ENCODE measurements at regions not wholly inside any gene's neighbourhood (a gene's known extent, or its start where the extent isn't known, plus 50 kb on each side); places are given as distances from the start of the nearest gene placed in this dataset.

DNA sequence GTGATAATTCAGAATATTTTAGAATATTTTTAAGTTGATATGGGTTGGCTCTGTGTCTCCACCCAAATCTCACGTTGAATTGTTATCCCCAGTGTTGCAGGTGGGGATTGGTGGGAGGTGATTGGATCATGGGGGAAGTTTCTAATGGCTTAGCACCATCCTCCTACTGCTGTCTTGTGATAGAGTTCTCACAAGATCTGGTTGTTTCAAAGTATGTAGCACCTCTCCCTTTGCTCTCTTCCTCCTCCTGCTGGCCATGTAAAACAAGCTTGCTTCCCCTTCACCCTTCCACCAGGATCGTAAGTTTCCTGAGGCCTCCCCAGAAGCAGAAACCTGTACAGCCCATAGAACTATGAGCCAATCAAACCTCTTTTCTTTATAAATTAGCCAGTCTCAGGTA, 214.6 kb upstream of the C9orf72 start:
- H3K27ac ChIP-seq (ENCODE audit: control insufficient read depth, insufficient read depth, low read length), result no peak overlapping the region
- H3K4me1 ChIP-seq (ENCODE audit: control insufficient read depth, extremely low read depth, insufficient read depth, low read length), result peaks cover 16% of the 10 kb centered on the region
- no peak overlapping the region for H3K4me3 ChIP-seq (ENCODE audit: control insufficient read depth in 2 of 3, extremely low read depth in 1 of 3, insufficient read depth in 2 of 3, low read depth in 1 of 3, low read length in 3 of 3)
- no peak overlapping the region for H3K4me2 ChIP-seq (ENCODE audit: control insufficient read depth, extremely low read depth, insufficient read depth, low read depth, low read length)
- DNase-seq (ENCODE audit: low read depth, low spot score) (no peak), FAIRE-seq (no peak)
- no peaks in the 10 kb centered on the region for H3K36me3 ChIP-seq (ENCODE audit: control insufficient read depth in 2 of 2, extremely low read depth in 1 of 2, insufficient read depth in 2 of 2, low read length in 2 of 2)
- no peak overlapping the region for H3K9ac ChIP-seq (ENCODE audit: control insufficient read depth, extremely low read depth, insufficient read depth, low read length)
- TF ChIP-seq EZH2 (IDR thresholded peaks at IDR 0.05; ENCODE audit: low read length), result no peak
- TF ChIP-seq, protein P1, sequence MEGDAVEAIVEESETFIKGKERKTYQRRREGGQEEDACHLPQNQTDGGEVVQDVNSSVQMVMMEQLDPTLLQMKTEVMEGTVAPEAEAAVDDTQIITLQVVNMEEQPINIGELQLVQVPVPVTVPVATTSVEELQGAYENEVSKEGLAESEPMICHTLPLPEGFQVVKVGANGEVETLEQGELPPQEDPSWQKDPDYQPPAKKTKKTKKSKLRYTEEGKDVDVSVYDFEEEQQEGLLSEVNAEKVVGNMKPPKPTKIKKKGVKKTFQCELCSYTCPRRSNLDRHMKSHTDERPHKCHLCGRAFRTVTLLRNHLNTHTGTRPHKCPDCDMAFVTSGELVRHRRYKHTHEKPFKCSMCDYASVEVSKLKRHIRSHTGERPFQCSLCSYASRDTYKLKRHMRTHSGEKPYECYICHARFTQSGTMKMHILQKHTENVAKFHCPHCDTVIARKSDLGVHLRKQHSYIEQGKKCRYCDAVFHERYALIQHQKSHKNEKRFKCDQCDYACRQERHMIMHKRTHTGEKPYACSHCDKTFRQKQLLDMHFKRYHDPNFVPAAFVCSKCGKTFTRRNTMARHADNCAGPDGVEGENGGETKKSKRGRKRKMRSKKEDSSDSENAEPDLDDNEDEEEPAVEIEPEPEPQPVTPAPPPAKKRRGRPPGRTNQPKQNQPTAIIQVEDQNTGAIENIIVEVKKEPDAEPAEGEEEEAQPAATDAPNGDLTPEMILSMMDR (optimal IDR thresholded peaks at IDR 0.05 in 1 of 3, IDR thresholded peaks at IDR 0.05 in 1 of 3, conservative IDR thresholded peaks at IDR 0.05 in 1 of 3; ENCODE audit: extremely low read depth in 1 of 3, insufficient read depth in 2 of 3, low read length in 3 of 3), result peak; percentile 40 to 73 (median 56)
- no peaks in the 10 kb centered on the region for H3K27me3 ChIP-seq (ENCODE audit: control insufficient read depth, extremely low read depth, insufficient read depth, low read length)
- H4K20me1 ChIP-seq (ENCODE audit: control insufficient read depth, extremely low read depth, insufficient read depth, low read length), result no peaks in the 10 kb centered on the region
- peaks cover 5% of the 10 kb centered on the region for H3K9me3 ChIP-seq (ENCODE audit: control insufficient read depth, low read depth, low read length)
- no peak overlapping the region for H2AFZ ChIP-seq (ENCODE audit: control insufficient read depth, low read length)
- no peaks in the 10 kb centered on the region for H3K79me2 ChIP-seq (ENCODE audit: control insufficient read depth, insufficient read depth, low read length)
- dilution Hi-C loops (cut with MboI; ENCODE audit: extremely low pct_ligation_motif_present, low sequenced_read_pairs), result no loop called here
- H3K9me1 ChIP-seq (ENCODE audit: control insufficient read depth, extremely low read depth, insufficient read depth, low read length), result no peaks in the 10 kb centered on the region

DNA sequence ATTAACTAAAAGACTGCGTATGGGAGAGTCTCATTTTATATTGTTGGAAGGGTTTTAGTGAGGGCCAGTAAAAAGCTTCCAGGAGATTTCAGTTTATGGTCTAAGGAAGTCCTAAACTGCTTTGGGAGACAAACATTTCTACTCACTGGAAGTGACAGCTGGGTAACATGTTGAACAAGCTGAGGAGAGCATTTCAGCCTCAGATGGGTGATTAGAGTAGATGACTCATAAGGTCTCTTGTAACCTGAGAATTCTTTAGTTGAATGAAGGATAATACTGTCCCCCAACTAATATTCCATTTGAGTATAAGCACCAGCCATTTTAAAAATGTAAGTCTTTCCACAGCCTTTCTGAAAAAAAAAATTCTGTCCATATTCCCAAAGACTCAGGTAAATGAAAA, 218.0 kb upstream of the C9orf72 start:
- Histone ChIP-seq H3K4me3 (ENCODE audit: control insufficient read depth in 2 of 3, extremely low read depth in 1 of 3, insufficient read depth in 2 of 3, low read depth in 1 of 3, low read length in 3 of 3) (no peak overlapping the region), H3K9me1 (ENCODE audit: control insufficient read depth, extremely low read depth, insufficient read depth, low read length) (no peaks in the 10 kb centered on the region), H3K4me1 (ENCODE audit: control insufficient read depth, extremely low read depth, insufficient read depth, low read length) (peaks cover 1% of the 10 kb centered on the region), H3K27ac (ENCODE audit: control insufficient read depth, insufficient read depth, low read length) (no peak overlapping the region), H3K9ac (ENCODE audit: control insufficient read depth, extremely low read depth, insufficient read depth, low read length) (no peak overlapping the region), H4K20me1 (ENCODE audit: control insufficient read depth, extremely low read depth, insufficient read depth, low read length) (no peaks in the 10 kb centered on the region), H3K79me2 (ENCODE audit: control insufficient read depth, insufficient read depth, low read length) (no peaks in the 10 kb centered on the region), H3K9me3 (ENCODE audit: control insufficient read depth, low read depth, low read length) (peaks cover 3% of the 10 kb centered on the region), H3K36me3 (ENCODE audit: control insufficient read depth in 2 of 2, extremely low read depth in 1 of 2, insufficient read depth in 2 of 2, low read length in 2 of 2) (no peaks in the 10 kb centered on the region), H2AFZ (ENCODE audit: control insufficient read depth, low read length) (no peak overlapping the region), H3K4me2 (ENCODE audit: control insufficient read depth, extremely low read depth, insufficient read depth, low read depth, low read length) (no peak overlapping the region), H3K27me3 (ENCODE audit: control insufficient read depth, extremely low read depth, insufficient read depth, low read length) (no peaks in the 10 kb centered on the region)
- TF ChIP-seq, protein P1 (optimal IDR thresholded peaks at IDR 0.05 in 1 of 3, IDR thresholded peaks at IDR 0.05 in 1 of 3, conservative IDR thresholded peaks at IDR 0.05 in 1 of 3; ENCODE audit: extremely low read depth in 1 of 3, insufficient read depth in 2 of 3, low read length in 3 of 3), result no peak
- TF ChIP-seq EZH2 (IDR thresholded peaks at IDR 0.05; ENCODE audit: low read length), result no peak
- dilution Hi-C loops (cut with MboI; ENCODE audit: extremely low pct_ligation_motif_present, low sequenced_read_pairs), result no loop called here
- FAIRE-seq (peak; percentile 62), DNase-seq (ENCODE audit: low read depth, low spot score) (no peak)

Data from keratinocyte (primary cell).